H9 (cell line): ENCODE measurements at regions not wholly inside any gene's neighbourhood (a gene's known extent, or its start where the extent isn't known, plus 50 kb on each side); places are given as distances from the start of the nearest gene placed in this dataset.

ENCODE experiments used
- DNase-seq: peaks from one replicate; pipeline ENCODE4 v3.0.0-alpha.2; 2017
- H2AFZ ChIP-seq: one replicate; pipeline ENCODE4 v1.6.1; 2013; ENCODE audit warnings: mild to moderate bottlenecking, low read length, control low read depth, moderate library complexity
- H2AK5ac ChIP-seq: 2 replicates; pipeline ENCODE4 v1.6.1; 2013; ENCODE audit warnings: low read length, control low read depth, mixed read lengths; ENCODE audit not compliant: insufficient read length
- H2BK120ac ChIP-seq: one replicate; pipeline ENCODE4 v1.6.1; 2013; ENCODE audit warnings: low read depth, mild to moderate bottlenecking, low read length, control low read depth, inconsistent platforms; ENCODE audit not compliant: poor library complexity, severe bottlenecking
- H2BK12ac ChIP-seq: 2 replicates; pipeline ENCODE4 v1.6.1; 2013; ENCODE audit warnings: low read length, control low read depth, mixed read lengths, low read depth; ENCODE audit not compliant: insufficient read length
- H2BK15ac ChIP-seq: 2 replicates; pipeline ENCODE4 v1.6.1; 2013; ENCODE audit warnings: low read depth, low read length, control low read depth
- H2BK20ac ChIP-seq: one replicate; pipeline ENCODE4 v1.6.1; 2013; ENCODE audit warnings: low read depth, mild to moderate bottlenecking, low read length, control low read depth, inconsistent platforms; ENCODE audit not compliant: poor library complexity, severe bottlenecking
- H2BK5ac ChIP-seq: 2 replicates; pipeline ENCODE4 v1.6.1; 2013; ENCODE audit warnings: low read length, control low read depth, mixed read lengths; ENCODE audit not compliant: insufficient read length
- H3K14ac ChIP-seq: 2 replicates; pipeline ENCODE4 v1.6.1; 2013; ENCODE audit warnings: low read length, control low read depth; ENCODE audit not compliant: insufficient read depth
- H3K18ac ChIP-seq: 2 replicates; pipeline ENCODE4 v1.6.1; 2013; ENCODE audit warnings: low read depth, mild to moderate bottlenecking, mixed read lengths, low read length, control low read depth; ENCODE audit not compliant: insufficient read length
- H3K23ac ChIP-seq: 2 replicates; pipeline ENCODE4 v1.6.1; 2013; ENCODE audit warnings: low read length, control low read depth, mixed read lengths, low read depth; ENCODE audit not compliant: insufficient read length
- H3K23me2 ChIP-seq: 2 replicates; pipeline ENCODE4 v1.6.1; 2013; ENCODE audit warnings: low read depth, mild to moderate bottlenecking, mixed read lengths, low read length, control low read depth; ENCODE audit not compliant: insufficient read length, poor library complexity, severe bottlenecking
- H3K27ac ChIP-seq: 2 replicates; pipeline ENCODE4 v1.5.1; 2013; ENCODE audit warnings: low read length, control low read depth, mixed read lengths, low read depth; ENCODE audit not compliant: insufficient read length
- H3K27me3 ChIP-seq: 2 replicates; pipeline ENCODE4 v1.6.1; 2013; ENCODE audit warnings: low read length, control low read depth, inconsistent platforms; ENCODE audit not compliant: insufficient read depth
- H3K4ac ChIP-seq: 2 replicates; pipeline ENCODE4 v1.6.1; 2013; ENCODE audit warnings: low read depth, mild to moderate bottlenecking, control low read depth, inconsistent platforms, low read length, moderate library complexity
- H3K4me1 ChIP-seq: 2 replicates; pipeline ENCODE4 v1.6.1; 2013; ENCODE audit warnings: low read length, control low read depth, inconsistent platforms; ENCODE audit not compliant: insufficient read depth
- H3K4me2 ChIP-seq: 2 replicates; pipeline ENCODE4 v1.6.1; 2013; ENCODE audit warnings: low read length, control low read depth, mixed read lengths; ENCODE audit not compliant: insufficient read length, insufficient read depth
- H3K56ac ChIP-seq: 2 replicates; pipeline ENCODE4 v1.6.1; 2013; ENCODE audit warnings: low read depth, mild to moderate bottlenecking, mixed read lengths, low read length, control low read depth; ENCODE audit not compliant: insufficient read length
- H3K79me1 ChIP-seq: 2 replicates; pipeline ENCODE4 v1.6.1; 2013; ENCODE audit warnings: low read depth, mild to moderate bottlenecking, moderate library complexity, low read length, control low read depth, inconsistent platforms; ENCODE audit not compliant: insufficient read depth, poor library complexity, severe bottlenecking
- H3K79me2 ChIP-seq: 2 replicates; pipeline ENCODE4 v1.6.1; 2013; ENCODE audit warnings: low read length, control low read depth, inconsistent platforms; ENCODE audit not compliant: insufficient read depth
- H3K9ac ChIP-seq: 2 replicates; pipeline ENCODE4 v1.6.1; 2013; ENCODE audit warnings: low read length, control low read depth, mixed read lengths; ENCODE audit not compliant: insufficient read length; ENCODE audit errors: extremely low read depth
- H3K9me3 ChIP-seq: one replicate; pipeline ENCODE4 v1.6.1; 2013; ENCODE audit warnings: low read depth, low read length, inconsistent platforms; ENCODE audit not compliant: control insufficient read depth
- H3T11ph ChIP-seq: one replicate; pipeline ENCODE4 v1.6.1; 2013; ENCODE audit warnings: mild to moderate bottlenecking, low read length, control low read depth, inconsistent platforms
- H4K20me1 ChIP-seq: one replicate; pipeline ENCODE4 v1.6.1; 2013; ENCODE audit not compliant: control insufficient read depth, insufficient read length, insufficient read depth
- H4K5ac ChIP-seq: 2 replicates; pipeline ENCODE4 v1.6.1; 2013; ENCODE audit warnings: low read depth, mild to moderate bottlenecking, mixed read lengths, low read length, control low read depth; ENCODE audit not compliant: insufficient read length
- H4K8ac ChIP-seq: replicated peaks from 2 replicates; pipeline ENCODE4 v1.6.1; 2013; ENCODE audit warnings: low read length, control low read depth, mixed read lengths, low read depth; ENCODE audit not compliant: insufficient read length
- H4K91ac ChIP-seq: 2 replicates; pipeline ENCODE4 v1.6.1; 2013; ENCODE audit warnings: low read depth, mild to moderate bottlenecking, moderate library complexity, mixed read lengths, low read length, control low read depth; ENCODE audit not compliant: insufficient read length
- H3K27ac Mint-ChIP-seq, 3 experiments: 2 replicates in 2 of 3; 3 replicates in 1 of 3; pipeline ENCODE4 v1.8.0; 2020 to 2021; ENCODE audit warnings: mixed read lengths in 3 of 3, mild to moderate bottlenecking in 1 of 3, moderate library complexity in 1 of 3
- H3K27me3 Mint-ChIP-seq: 2 replicates; pipeline ENCODE4 v1.8.0; 2021; ENCODE audit warnings: low read depth, mild to moderate bottlenecking, moderate library complexity, mixed read lengths
- H3K36me3 Mint-ChIP-seq, 3 experiments: 2 replicates in 2 of 3; 3 replicates in 1 of 3; pipeline ENCODE4 v1.8.0; 2020 to 2021; ENCODE audit warnings: low read depth in 3 of 3, mixed read lengths in 3 of 3; ENCODE audit not compliant: insufficient read depth in 1 of 3
- H3K4me1 Mint-ChIP-seq, 2 experiments: 2 replicates each; pipeline ENCODE4 v1.8.0; 2020; ENCODE audit warnings: mixed read lengths in 2 of 2
- H3K4me3 Mint-ChIP-seq, 2 experiments: 2 replicates in 1 of 2; 3 replicates in 1 of 2; pipeline ENCODE4 v1.8.0; 2020 to 2021; ENCODE audit warnings: mild to moderate bottlenecking in 2 of 2, mixed read lengths in 2 of 2, moderate library complexity in 1 of 2
- H3K9me3 Mint-ChIP-seq, 2 experiments: 2 replicates in 1 of 2; 3 replicates in 1 of 2; pipeline ENCODE4 v1.8.0; 2020; ENCODE audit warnings: mild to moderate bottlenecking in 2 of 2, mixed read lengths in 2 of 2, moderate library complexity in 1 of 2
- CTCF ChIP-seq: fragments of 200-600 bp; sonication (generic); conservative IDR thresholded peaks from 3 replicates; pipeline ENCODE4 v1.8.0; 2021; ENCODE audit warnings: antibody characterized with exemption, mild to moderate bottlenecking
- WGBS: extraction: QIAGEN DNeasy Blood & Tissue Kit; methylation state at CpG from one replicate; pipeline ENCODE4 v1.1.7; 2013; ENCODE audit warnings: missing lambda C conversion rate, low lambda C conversion rate, mixed read lengths; ENCODE audit not compliant: insufficient read length; ENCODE audit errors: extremely low coverage; 5-methylcytosine and 5-hydroxymethylcytosine counted together

GRCh38 chr2:118580107-118580506 lies 267.3 kb downstream of the EN1 start:
- H3K79me2 ChIP-seq = no peaks in the 10 kb centered on the region; the same call in 1 of the 2 replicates
- H2BK20ac ChIP-seq = no peak overlapping the region
- H2AFZ ChIP-seq = no peak overlapping the region
- H2BK15ac ChIP-seq = no peak overlapping the region
- no peak overlapping the region for H2BK5ac ChIP-seq
- H2AK5ac ChIP-seq = no peak overlapping the region
- no peak overlapping the region for H4K8ac ChIP-seq
- H3K9me3 ChIP-seq = no peaks in the 10 kb centered on the region
- no peaks in the 10 kb centered on the region for H3K79me1 ChIP-seq
- no peak overlapping the region for H3K4ac ChIP-seq
- no peaks in the 10 kb centered on the region for H4K20me1 ChIP-seq
- H3K9ac ChIP-seq = no peak overlapping the region
- no peak for DNase-seq
- no peak overlapping the region for H3K23ac ChIP-seq
- H4K5ac ChIP-seq = no peak overlapping the region
- WGBS = no CpG with 5 or more reads among the region's 2 CpGs
- peaks cover 18 to 25% of the 10 kb centered on the region in 2 experiments for H3K4me1 Mint-ChIP-seq
- H2BK12ac ChIP-seq = no peak overlapping the region
- H3K27ac Mint-ChIP-seq = no peak overlapping the region
- H3T11ph ChIP-seq = no peak overlapping the region
- H3K27me3 Mint-ChIP-seq = no peaks in the 10 kb centered on the region; the same call in 1 of the 2 replicates
- TF ChIP-seq CTCF = no peak
- H3K4me1 ChIP-seq = no peaks in the 10 kb centered on the region
- H3K4me3 Mint-ChIP-seq = no peak overlapping the region
- no peaks in the 10 kb centered on the region for H3K23me2 ChIP-seq
- H4K91ac ChIP-seq = no peak overlapping the region
- H3K56ac ChIP-seq = no peak overlapping the region
- no peaks in the 10 kb centered on the region for H3K36me3 Mint-ChIP-seq
- no peak overlapping the region for H3K14ac ChIP-seq
- H3K4me2 ChIP-seq = no peak overlapping the region
- no peaks in the 10 kb centered on the region for H3K9me3 Mint-ChIP-seq
- no peaks in the 10 kb centered on the region for H3K27me3 ChIP-seq
- no peak overlapping the region for H3K18ac ChIP-seq
- no peak overlapping the region for H2BK120ac ChIP-seq
- H3K27ac ChIP-seq = no peak overlapping the region
